IPS-20b (cell line): ENCODE measurements at regions not wholly inside any gene's neighbourhood (a gene's known extent, or its start where the extent isn't known, plus 50 kb on each side); places are given as distances from the start of the nearest gene placed in this dataset.

Source experiments
- H3K27ac ChIP-seq: one replicate; pipeline ENCODE4 v1.5.1; 2013; ENCODE audit warnings: low read length
- H3K27me3 ChIP-seq: 2 replicates; pipeline ENCODE4 v1.6.1; 2013; ENCODE audit warnings: mild to moderate bottlenecking, low read length, inconsistent platforms; ENCODE audit not compliant: insufficient read depth
- H3K36me3 ChIP-seq: 2 replicates; pipeline ENCODE4 v1.6.1; 2013; ENCODE audit warnings: low read depth, mild to moderate bottlenecking, inconsistent platforms, low read length, moderate library complexity; ENCODE audit not compliant: insufficient read depth
- H3K4me1 ChIP-seq: 2 replicates; pipeline ENCODE4 v1.6.1; 2013; ENCODE audit warnings: mild to moderate bottlenecking, control low read depth, inconsistent platforms, low read length, moderate library complexity; ENCODE audit not compliant: insufficient read depth
- H3K4me3 ChIP-seq: 2 replicates; pipeline ENCODE4 v1.5.1; 2013; ENCODE audit warnings: mild to moderate bottlenecking, low read length, inconsistent platforms
- H3K9ac ChIP-seq: 2 replicates; pipeline ENCODE4 v1.6.1; 2013; ENCODE audit warnings: low read depth, mild to moderate bottlenecking, inconsistent platforms, low read length, moderate library complexity
- H3K9me3 ChIP-seq: 2 replicates; pipeline ENCODE4 v1.6.1; 2013; ENCODE audit warnings: mild to moderate bottlenecking, low read depth, low read length, inconsistent platforms; ENCODE audit not compliant: insufficient read depth

GRCh38 chr5:117863586-117864296 is 1124.6 kb downstream of the DTWD2 start:
- H3K27ac ChIP-seq = no peak overlapping the region
- H3K4me1 ChIP-seq = no peaks in the 10 kb centered on the region
- H3K27me3 ChIP-seq = no peaks in the 10 kb centered on the region
- no peaks in the 10 kb centered on the region for H3K36me3 ChIP-seq
- H3K9ac ChIP-seq = no peak overlapping the region
- no peak overlapping the region for H3K4me3 ChIP-seq
- no peaks in the 10 kb centered on the region for H3K9me3 ChIP-seq

GRCh38 chr5:117860550-117860949 is 1127.8 kb downstream of the DTWD2 start:
- Histone ChIP-seq H3K4me3 (no peak overlapping the region), H3K27ac (no peak overlapping the region), H3K9ac (no peak overlapping the region), H3K9me3 (no peaks in the 10 kb centered on the region), H3K4me1 (no peaks in the 10 kb centered on the region), H3K27me3 (no peaks in the 10 kb centered on the region), H3K36me3 (no peaks in the 10 kb centered on the region)

GRCh38 chr5:117859176-117859575 is 1129.2 kb downstream of the DTWD2 start:
- Histone ChIP-seq H3K9me3 (no peaks in the 10 kb centered on the region), H3K4me1 (no peaks in the 10 kb centered on the region), H3K27ac (no peak overlapping the region), H3K27me3 (no peaks in the 10 kb centered on the region), H3K36me3 (no peaks in the 10 kb centered on the region), H3K4me3 (no peak overlapping the region), H3K9ac (no peak overlapping the region)

DNA sequence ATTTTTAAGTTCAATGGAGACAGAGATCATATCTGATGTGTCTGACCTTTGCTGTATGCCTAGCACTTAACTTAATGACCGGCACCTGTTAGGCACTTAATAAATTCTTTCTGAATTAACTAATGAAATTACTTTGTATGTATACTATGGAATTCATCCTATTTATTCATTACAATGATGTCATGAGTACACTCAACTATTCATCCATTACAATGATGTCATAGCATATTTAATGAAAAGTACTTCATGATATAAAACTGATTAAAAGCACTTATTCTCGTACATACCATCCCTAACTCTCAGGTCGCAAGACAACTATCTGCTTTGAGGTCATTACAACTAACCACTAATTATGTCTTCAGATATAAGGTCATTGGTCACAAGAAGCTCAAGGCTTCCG is 1131.6 kb downstream of the DTWD2 start:
- no peaks in the 10 kb centered on the region for H3K9me3 ChIP-seq

DNA sequence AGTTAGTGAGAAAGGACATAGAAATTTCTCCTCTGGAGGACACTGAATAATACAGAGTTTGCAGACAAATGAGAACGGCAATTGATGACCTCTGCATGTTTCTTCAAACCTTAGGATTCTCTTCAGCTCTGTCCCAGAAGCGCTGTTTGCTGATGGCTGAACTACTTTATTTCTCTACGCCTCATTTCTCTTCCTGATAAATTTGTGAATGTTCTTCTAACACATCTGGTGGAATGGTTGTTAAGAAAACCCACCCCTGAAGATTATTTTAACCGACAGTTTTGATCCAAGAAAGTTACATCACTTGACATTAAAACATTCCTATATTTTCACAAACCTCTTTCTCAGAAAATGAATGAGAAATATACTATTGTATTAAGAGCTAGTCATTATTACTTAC is 1150.6 kb downstream of the DTWD2 start:
- H3K9ac ChIP-seq = no peak overlapping the region
- H3K9me3 ChIP-seq = no peaks in the 10 kb centered on the region
- H3K27me3 ChIP-seq = no peaks in the 10 kb centered on the region
- no peaks in the 10 kb centered on the region for H3K36me3 ChIP-seq
- no peaks in the 10 kb centered on the region for H3K4me1 ChIP-seq
- no peak overlapping the region for H3K27ac ChIP-seq
- no peak overlapping the region for H3K4me3 ChIP-seq

More for the DNA sequence above, 1131.6 kb downstream of the DTWD2 start:
- Histone ChIP-seq H3K9ac (no peak overlapping the region), H3K4me3 (no peak overlapping the region), H3K4me1 (no peaks in the 10 kb centered on the region), H3K36me3 (no peaks in the 10 kb centered on the region), H3K27ac (no peak overlapping the region), H3K27me3 (no peaks in the 10 kb centered on the region)

- no peaks in the 10 kb centered on the region for H3K4me1 ChIP-seq
- no peak overlapping the region for H3K4me3 ChIP-seq
- H3K36me3 ChIP-seq = no peaks in the 10 kb centered on the region
Measured at GRCh38 chr5:117833691-117834090, 1154.7 kb downstream of the DTWD2 start.

GRCh38 chr5:117829646-117830045 is 1158.7 kb downstream of the DTWD2 start:
- Histone ChIP-seq H3K27me3 (no peaks in the 10 kb centered on the region), H3K4me3 (no peak overlapping the region; the same call in 1 of the 2 replicates), H3K9me3 (no peaks in the 10 kb centered on the region), H3K4me1 (no peaks in the 10 kb centered on the region), H3K9ac (no peak overlapping the region), H3K36me3 (no peaks in the 10 kb centered on the region), H3K27ac (no peak overlapping the region)

More at GRCh38 chr5:117833691-117834090, 1154.7 kb downstream of the DTWD2 start:
- no peak overlapping the region for H3K27ac ChIP-seq
- no peaks in the 10 kb centered on the region for H3K9me3 ChIP-seq
- no peak overlapping the region for H3K9ac ChIP-seq
- no peaks in the 10 kb centered on the region for H3K27me3 ChIP-seq

DNA sequence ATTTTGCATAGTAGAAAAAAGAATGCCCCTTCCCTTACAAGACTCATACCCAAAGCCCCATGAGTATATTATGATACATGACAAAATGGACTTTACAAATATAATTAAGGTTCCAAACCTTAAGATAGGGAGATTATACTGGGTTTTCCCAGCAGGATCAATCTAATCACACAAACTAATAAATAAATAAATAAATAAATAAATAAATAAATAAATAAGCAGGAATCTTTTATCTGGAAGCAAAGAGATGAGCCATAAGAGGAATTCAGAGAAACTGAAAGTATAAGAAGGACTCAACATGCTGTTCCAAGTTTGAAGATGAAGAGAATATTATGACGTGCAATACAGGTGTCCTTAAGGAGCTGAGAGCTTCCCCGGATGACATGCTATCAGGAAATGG is 1174.5 kb downstream of the DTWD2 start:
- no peak overlapping the region for H3K27ac ChIP-seq
- H3K4me1 ChIP-seq = no peaks in the 10 kb centered on the region
- H3K4me3 ChIP-seq = no peak overlapping the region
- no peak overlapping the region for H3K9ac ChIP-seq
- H3K36me3 ChIP-seq = no peaks in the 10 kb centered on the region
- no peaks in the 10 kb centered on the region for H3K27me3 ChIP-seq
- peaks cover 7% of the 10 kb centered on the region; the same call in 1 of the 2 replicates for H3K9me3 ChIP-seq

GRCh38 chr5:117812861-117813260 is 1175.5 kb downstream of the DTWD2 start:
- Histone ChIP-seq H3K9ac (no peak overlapping the region), H3K36me3 (no peaks in the 10 kb centered on the region), H3K4me1 (no peaks in the 10 kb centered on the region)

GRCh38 chr5:117809251-117809650 is 1179.1 kb downstream of the DTWD2 start:
- Histone ChIP-seq H3K9ac (no peak overlapping the region), H3K4me3 (no peak overlapping the region), H3K27me3 (no peaks in the 10 kb centered on the region), H3K4me1 (no peaks in the 10 kb centered on the region), H3K36me3 (no peaks in the 10 kb centered on the region), H3K27ac (no peak overlapping the region), H3K9me3 (no peaks in the 10 kb centered on the region)

More at GRCh38 chr5:117812861-117813260, 1175.5 kb downstream of the DTWD2 start:
- peaks cover 7% of the 10 kb centered on the region; the same call in 1 of the 2 replicates for H3K9me3 ChIP-seq
- no peak overlapping the region for H3K27ac ChIP-seq
- no peak overlapping the region for H3K4me3 ChIP-seq
- no peaks in the 10 kb centered on the region for H3K27me3 ChIP-seq

DNA sequence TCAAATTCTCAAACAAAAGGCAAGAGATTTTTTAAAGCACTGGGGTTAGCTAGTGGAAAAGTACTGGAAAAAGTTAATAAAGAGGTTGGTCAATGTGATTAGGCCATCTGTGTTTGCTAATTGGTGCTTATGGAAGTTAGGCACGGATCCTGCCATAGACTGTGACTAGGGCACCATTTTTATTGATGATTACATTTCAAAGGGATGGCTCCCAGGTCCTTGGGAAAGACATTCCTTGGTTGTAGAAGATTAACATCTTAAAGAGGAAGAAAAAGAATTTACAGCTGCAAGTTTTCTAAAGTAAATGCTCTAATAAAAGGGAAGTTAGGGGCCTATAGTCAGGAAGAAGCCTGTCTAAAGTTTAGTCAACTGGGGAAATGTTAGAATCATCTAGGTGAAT is 1183.3 kb downstream of the DTWD2 start:
- Histone ChIP-seq H3K36me3 (no peaks in the 10 kb centered on the region), H3K4me1 (no peaks in the 10 kb centered on the region), H3K9ac (no peak overlapping the region), H3K27ac (no peak overlapping the region), H3K9me3 (no peaks in the 10 kb centered on the region), H3K4me3 (no peak overlapping the region), H3K27me3 (no peaks in the 10 kb centered on the region)

- no peaks in the 10 kb centered on the region; the same call in 1 of the 2 replicates for H3K4me1 ChIP-seq
- no peaks in the 10 kb centered on the region for H3K9me3 ChIP-seq
- no peak overlapping the region for H3K9ac ChIP-seq
- H3K36me3 ChIP-seq = no peaks in the 10 kb centered on the region
- H3K4me3 ChIP-seq = no peak overlapping the region
- H3K27me3 ChIP-seq = no peaks in the 10 kb centered on the region
- no peak overlapping the region for H3K27ac ChIP-seq
Measured at GRCh38 chr5:117803533-117803932, 1184.8 kb downstream of the DTWD2 start.
